GM21576 (cell line): ENCODE measurements at regions not wholly inside any gene's neighbourhood (a gene's known extent, or its start where the extent isn't known, plus 50 kb on each side); places are given as distances from the start of the nearest gene placed in this dataset.

Experiments
- ATAC-seq: cut with Tn5 transposase; IDR thresholded peaks from one replicate; pipeline ENCODE4 v1.9.1; 2021; ENCODE audit warnings: mild to moderate bottlenecking, moderate library complexity; ENCODE audit not compliant: unreplicated experiment

- peak; percentile 47 for ATAC-seq
Observed at GRCh38 chr6:30396833-30397479, 52.0 kb downstream of the RPP21 start.

DNA sequence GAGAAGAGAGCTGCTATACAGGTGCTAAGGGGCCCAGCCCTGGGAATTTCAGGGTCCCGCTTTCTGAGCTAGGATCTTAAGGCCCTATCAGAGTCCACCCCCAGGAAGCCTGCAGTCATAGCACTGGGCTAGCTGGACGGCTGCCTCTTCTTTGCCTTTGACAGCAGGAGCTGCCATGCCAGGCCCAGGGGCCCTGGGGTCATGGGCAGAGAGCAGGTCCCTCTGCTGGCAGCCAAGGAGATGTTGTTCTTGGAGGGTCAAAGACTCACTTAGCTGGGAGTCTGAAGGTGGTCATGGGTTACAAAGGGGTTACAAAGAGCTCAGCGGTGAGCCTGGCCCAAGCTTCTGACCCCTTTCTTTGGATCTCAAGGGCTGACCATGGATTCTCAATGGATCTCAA, 52.7 kb downstream of the RPP21 start:
- no peak for ATAC-seq

DNA sequence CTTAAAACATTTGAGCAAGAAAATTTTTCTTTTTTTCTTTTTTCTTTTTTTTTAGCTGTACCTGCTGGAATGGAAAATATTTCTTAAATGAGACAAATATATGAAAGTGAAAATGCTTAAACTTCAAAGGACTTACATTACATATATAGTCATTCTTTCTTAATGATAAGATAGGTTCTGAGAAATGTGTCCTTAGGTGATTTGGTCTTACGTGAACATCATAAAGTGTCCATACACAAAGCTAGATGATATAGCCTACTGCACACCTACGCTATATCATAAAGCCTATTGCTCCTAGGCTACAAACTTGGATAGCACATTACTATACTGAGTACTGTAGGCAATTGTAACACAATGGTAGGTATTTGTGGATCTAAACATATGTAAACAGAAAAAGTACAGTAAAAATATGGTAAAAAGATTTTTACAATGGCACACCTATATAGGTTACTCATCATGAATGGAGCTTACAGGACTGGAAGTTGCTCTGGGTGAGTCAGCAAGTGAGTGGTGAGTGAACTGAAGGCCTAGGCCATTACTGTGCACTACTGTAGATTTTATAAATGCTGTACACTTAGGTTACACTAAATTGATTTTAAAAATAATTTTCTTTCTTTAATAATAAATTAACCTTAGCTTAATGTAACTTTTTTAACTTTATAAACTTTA, 54.6 kb downstream of the RPP21 start:
- no peak for ATAC-seq

DNA sequence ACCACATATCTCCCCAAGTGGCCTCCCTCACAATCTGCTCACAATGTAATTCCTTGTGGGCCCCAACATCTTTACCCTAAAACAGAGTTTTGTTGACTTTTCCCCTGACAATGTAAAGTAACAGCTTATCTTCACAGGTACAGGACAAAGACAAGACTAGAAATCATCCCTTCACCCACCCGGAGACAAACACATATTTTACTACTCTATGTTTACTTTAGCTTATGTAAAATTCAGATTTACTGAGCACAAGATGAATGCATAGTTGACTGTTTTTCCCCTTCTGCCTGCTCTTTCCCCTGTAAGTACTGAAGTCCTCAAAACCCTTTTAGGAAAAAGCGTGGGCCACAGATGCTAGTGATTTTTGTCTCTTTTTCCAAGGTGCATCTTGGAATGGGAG, 61.0 kb downstream of the RPP21 start:
- no peak for ATAC-seq

GRCh38 chr6:30409184-30409583, 64.2 kb downstream of the RPP21 start:
- ATAC-seq, result no peak

GRCh38 chr6:30411515-30412207, 66.7 kb downstream of the RPP21 start:
- ATAC-seq, result no peak

GRCh38 chr6:30418448-30418847, 70.9 kb upstream of the HLA-E start:
- no peak for ATAC-seq

DNA sequence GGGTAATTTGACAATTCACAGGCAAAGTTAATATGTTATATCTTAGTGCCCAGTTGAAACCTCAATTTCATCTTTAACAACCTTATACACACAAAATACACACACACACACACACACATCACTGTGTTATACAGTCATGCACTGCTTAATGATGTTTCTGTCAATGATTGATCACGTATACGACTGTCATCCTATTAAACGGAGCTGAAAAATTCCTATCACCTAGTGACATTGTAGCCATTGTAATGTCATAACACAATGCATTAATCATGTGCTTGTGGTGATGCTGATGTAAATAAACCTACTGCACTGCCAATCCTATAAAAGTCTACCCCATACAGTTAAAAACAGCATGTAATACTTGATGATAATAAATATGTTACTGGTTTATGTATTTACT, 64.8 kb upstream of the HLA-E start:
- no peak for ATAC-seq
